ENCODE measurements at regions not wholly inside any gene's neighbourhood (a gene's known extent, or its start where the extent isn't known, plus 50 kb on each side); places are given as distances from the start of the nearest gene placed in this dataset.

GRCh38 chr12:59122784-59123183 is 202.5 kb upstream of the LRIG3 start:
- Histone ChIP-seq H3K9me3 (ENCODE audit: low read length) (no peaks in the 10 kb centered on the region), H3K4me2 (ENCODE audit: low read length) (no peak overlapping the region), H4K20me1 (ENCODE audit: insufficient read depth, low read length) (no peaks in the 10 kb centered on the region), H2AFZ (ENCODE audit: low read length) (no peak overlapping the region), H3K36me3 (ENCODE audit: insufficient read depth, low read length) (no peaks in the 10 kb centered on the region), H3K27ac (ENCODE audit: low read depth, low read length, poor library complexity, severe bottlenecking) (no peak overlapping the region), H3K4me3 (ENCODE audit: low read depth, low read length, poor library complexity, severe bottlenecking) (no peak overlapping the region), H3K9me2 (ENCODE audit: insufficient read depth, low read length) (no peaks in the 10 kb centered on the region), H3K4me1 (ENCODE audit: insufficient read depth, low read length, poor library complexity, severe bottlenecking) (no peaks in the 10 kb centered on the region), H3K79me2 (ENCODE audit: insufficient read depth, low read depth, low read length) (no peaks in the 10 kb centered on the region)
- ChIA-PET CTCF (ENCODE audit: unreplicated experiment) (no interaction called here), POLR2A (no interaction called here)
- no peak for TF ChIP-seq EZH2phosphoT487 (IDR thresholded peaks at IDR 0.05; ENCODE audit: borderline replicate concordance, low read depth, low read length)
- TF ChIP-seq CTCF (conservative IDR thresholded peaks at IDR 0.05; ENCODE audit: low read length) = no peak
- no TSS peak for BruUV-seq (replicated peaks)
- no peak for DNase-seq (ENCODE audit: low spot score)
- intact Hi-C loops (cut with micrococcal nuclease; ENCODE audit: unreplicated experiment) = no loop called here

- no peaks in the 10 kb centered on the region for H3K4me1 ChIP-seq (ENCODE audit: insufficient read depth, low read length, poor library complexity, severe bottlenecking)
- DNase-seq (ENCODE audit: low spot score) = no peak
- no peaks in the 10 kb centered on the region for H3K9me3 ChIP-seq (ENCODE audit: low read length)
- ChIA-PET CTCF (ENCODE audit: unreplicated experiment) (no interaction called here), POLR2A (no interaction called here)
- TF ChIP-seq EZH2phosphoT487 (IDR thresholded peaks at IDR 0.05; ENCODE audit: borderline replicate concordance, low read depth, low read length) (no peak), CTCF (conservative IDR thresholded peaks at IDR 0.05; ENCODE audit: low read length) (no peak)
- intact Hi-C loops (cut with micrococcal nuclease; ENCODE audit: unreplicated experiment) = no loop called here
- H3K27ac ChIP-seq (ENCODE audit: low read depth, low read length, poor library complexity, severe bottlenecking) = no peak overlapping the region
- H3K36me3 ChIP-seq (ENCODE audit: insufficient read depth, low read length) = no peaks in the 10 kb centered on the region
- no peaks in the 10 kb centered on the region for H4K20me1 ChIP-seq (ENCODE audit: insufficient read depth, low read length)
- no peak overlapping the region for H3K4me3 ChIP-seq (ENCODE audit: low read depth, low read length, poor library complexity, severe bottlenecking)
- H3K9me2 ChIP-seq (ENCODE audit: insufficient read depth, low read length) = no peaks in the 10 kb centered on the region
- no peak overlapping the region for H2AFZ ChIP-seq (ENCODE audit: low read length)
- H3K4me2 ChIP-seq (ENCODE audit: low read length) = no peak overlapping the region
- no TSS peak for BruUV-seq (replicated peaks)
- no peaks in the 10 kb centered on the region for H3K79me2 ChIP-seq (ENCODE audit: insufficient read depth, low read depth, low read length)
These were observed 201.1 kb upstream of the LRIG3 start for GRCh38 chr12:59121451-59121850.

GRCh38 chr12:59119676-59120075 is 199.4 kb upstream of the LRIG3 start:
- CTCF ChIA-PET (ENCODE audit: unreplicated experiment) = no interaction called here
- H3K9me3 ChIP-seq (ENCODE audit: low read length) = no peaks in the 10 kb centered on the region
- no TSS peak for BruUV-seq (replicated peaks)

More at GRCh38 chr12:59119676-59120075, 199.4 kb upstream of the LRIG3 start:
- Histone ChIP-seq H3K9me2 (ENCODE audit: insufficient read depth, low read length) (no peaks in the 10 kb centered on the region), H3K79me2 (ENCODE audit: insufficient read depth, low read depth, low read length) (no peaks in the 10 kb centered on the region), H2AFZ (ENCODE audit: low read length) (no peak overlapping the region), H3K4me2 (ENCODE audit: low read length) (no peak overlapping the region), H4K20me1 (ENCODE audit: insufficient read depth, low read length) (no peaks in the 10 kb centered on the region), H3K36me3 (ENCODE audit: insufficient read depth, low read length) (no peaks in the 10 kb centered on the region), H3K4me1 (ENCODE audit: insufficient read depth, low read length, poor library complexity, severe bottlenecking) (no peaks in the 10 kb centered on the region), H3K4me3 (ENCODE audit: low read depth, low read length, poor library complexity, severe bottlenecking) (no peak overlapping the region), H3K27ac (ENCODE audit: low read depth, low read length, poor library complexity, severe bottlenecking) (no peak overlapping the region)
- intact Hi-C loops (cut with micrococcal nuclease; ENCODE audit: unreplicated experiment) = no loop called here
- TF ChIP-seq EZH2phosphoT487 (IDR thresholded peaks at IDR 0.05; ENCODE audit: borderline replicate concordance, low read depth, low read length) = no peak
- TF ChIP-seq CTCF (conservative IDR thresholded peaks at IDR 0.05; ENCODE audit: low read length) = no peak
- POLR2A ChIA-PET = no interaction called here
- DNase-seq (ENCODE audit: low spot score) = no peak
